HCT116 (cell line): ENCODE measurements at regions not wholly inside any gene's neighbourhood (a gene's known extent, or its start where the extent isn't known, plus 50 kb on each side); places are given as distances from the start of the nearest gene placed in this dataset.

ENCODE experiments used
- ATAC-seq: fragments of 200-7000 bp; cut with Tn5 transposase; 2 replicates; pipeline ENCODE4 v1.9.1; 2020; ENCODE audit warnings: mild to moderate bottlenecking, moderate library complexity
- BruUV-seq: library from RNA; stranded (reverse); fragments of 400-500 nt; replicated peaks from 2 replicates; lab custom pipeline; 2021; lab: Mats Ljungman, UMichigan
- CTCF ChIA-PET: fragments of 300-600 bp; sonication (Branson Sonifier 250); formaldehyde crosslinking; loops from one replicate; lab custom pipeline; 2021; ENCODE audit warnings: antibody characterized with exemption; lab: Charles Lee
- POLR2A ChIA-PET: fragments of 300-600, 350-600 bp; sonication (Branson Sonifier 250); formaldehyde crosslinking; loops from one replicate; lab custom pipeline; 2021; ENCODE audit warnings: antibody characterized with exemption; lab: Charles Lee
- RAD21 ChIA-PET, 2 experiments: fragments of 300-600 bp; sonication (Branson Sonifier 250); formaldehyde crosslinking; loops; one replicate each; lab custom pipeline; 2023; ENCODE audit warnings: low total read pairs in 2 of 2; ENCODE audit not compliant: uncharacterized antibody in 2 of 2, unreplicated experiment in 2 of 2, low non-redundant PET in 1 of 2; lab: Charles Lee
- DNase-seq: peaks from one replicate; pipeline ENCODE4 v3.0.0-alpha.2; 2010; ENCODE audit warnings: low read depth, low spot score
- H2AFZ ChIP-seq: fragments of 200-600 bp; shearing (Covaris generic), sonication (generic); 2 replicates; pipeline ENCODE4 v1.6.1; 2017; ENCODE audit warnings: low read depth, mixed run types, mixed read lengths, antibody characterized with exemption, low read length; ENCODE audit not compliant: poor library complexity, severe bottlenecking
- H3K27ac ChIP-seq: 2 replicates; pipeline ENCODE4 v1.5.1; 2012; ENCODE audit warnings: low read depth, low read length
- H3K27me3 ChIP-seq: fragments of 200-600 bp; sonication (generic); 2 replicates; pipeline ENCODE4 v1.6.1; 2016; ENCODE audit warnings: mixed run types, low read length, mixed read lengths; ENCODE audit not compliant: insufficient read depth
- H3K36me3 ChIP-seq, 2 experiments: fragments of 200-500 bp in 1 of 2; fragments of 200-600 bp in 1 of 2; sonication (Bioruptor generic) in 1 of 2; sonication (generic) in 1 of 2; 2 replicates each; pipeline versions ENCODE4 v1.5.1 to v1.6.1; 2014 to 2016; ENCODE audit warnings: low read length in 2 of 2, inconsistent platforms in 1 of 2, mixed read lengths in 1 of 2, mixed run types in 1 of 2; ENCODE audit not compliant: insufficient read depth in 2 of 2, control insufficient read depth in 1 of 2
- H3K4me1 ChIP-seq, 2 experiments: fragments of 200-600 bp in 1 of 2; sonication (generic) in 1 of 2; 2 replicates each; pipeline versions ENCODE4 v1.5.1 to v1.6.1; 2012 to 2017; ENCODE audit warnings: low read length in 2 of 2, inconsistent platforms in 1 of 2, mild to moderate bottlenecking in 1 of 2, mixed read lengths in 1 of 2, mixed run types in 1 of 2, moderate library complexity in 1 of 2; ENCODE audit not compliant: insufficient read depth in 2 of 2, control insufficient read depth in 1 of 2
- H3K4me2 ChIP-seq: fragments of 200-600 bp; sonication (generic); 2 replicates; pipeline ENCODE4 v1.6.1; 2017; ENCODE audit warnings: mixed run types, low read length, mixed read lengths
- H3K4me3 ChIP-seq, 2 experiments: fragments of 200-600 bp in 1 of 2; sonication (generic) in 1 of 2; replicated peaks in 1 of 2; 2 replicates each; pipeline ENCODE4 v1.5.1; 2011 to 2016; ENCODE audit warnings: low read length in 2 of 2, control low read depth in 1 of 2, low read depth in 1 of 2, mild to moderate bottlenecking in 1 of 2, mixed read lengths in 1 of 2, mixed run types in 1 of 2
- H3K79me2 ChIP-seq: fragments of 200-600 bp; sonication (generic); 2 replicates; pipeline ENCODE4 v1.6.1; 2017; ENCODE audit warnings: mild to moderate bottlenecking, mixed run types, low read length, moderate library complexity, mixed read lengths; ENCODE audit not compliant: insufficient read depth
- H3K9ac ChIP-seq: fragments of 200-600 bp; sonication (generic); 2 replicates; pipeline ENCODE4 v1.6.1; 2016; ENCODE audit warnings: low read length, mixed read lengths
- H3K9me2 ChIP-seq: fragments of 200-600 bp; sonication (generic), shearing (Covaris generic); 2 replicates; pipeline ENCODE4 v1.6.1; 2017; ENCODE audit warnings: mixed run types, mild to moderate bottlenecking, moderate library complexity; ENCODE audit not compliant: insufficient read depth
- H3K9me3 ChIP-seq, 2 experiments: fragments of 200-500 bp in 1 of 2; fragments of 200-600 bp in 1 of 2; sonication (Bioruptor generic) in 1 of 2; sonication (generic) in 1 of 2; 2 replicates each; pipeline ENCODE4 v1.6.1; 2014 to 2017; ENCODE audit warnings: low read length in 2 of 2, mixed read lengths in 2 of 2, inconsistent platforms in 1 of 2, low read depth in 1 of 2, mild to moderate bottlenecking in 1 of 2, mixed run types in 1 of 2, moderate library complexity in 1 of 2; ENCODE audit not compliant: control insufficient read depth in 1 of 2, insufficient read depth in 1 of 2
- H4K20me1 ChIP-seq: fragments of 200-600 bp; sonication (generic), shearing (Covaris generic); 2 replicates; pipeline ENCODE4 v1.6.1; 2017; ENCODE audit warnings: mixed run types, mild to moderate bottlenecking, moderate library complexity; ENCODE audit not compliant: insufficient read depth
- CBX3 ChIP-seq: IDR thresholded peaks from 2 replicates; pipeline ENCODE4 v1.6.1; 2012; ENCODE audit warnings: low read depth
- EGR1 ChIP-seq: IDR thresholded peaks from 2 replicates; pipeline ENCODE4 v1.6.1; 2012; ENCODE audit warnings: low read depth
- EZH2phosphoT487 ChIP-seq: fragments of 200-600 bp; IDR thresholded peaks from 2 replicates; pipeline ENCODE4 v1.6.1; 2018; ENCODE audit warnings: antibody characterized with exemption, borderline replicate concordance
- JUND ChIP-seq: IDR thresholded peaks from 2 replicates; pipeline ENCODE4 v1.6.1; 2012
- MAX ChIP-seq: IDR thresholded peaks from 2 replicates; pipeline ENCODE4 v1.6.1; 2012
- POLR2A ChIP-seq: IDR thresholded peaks from 2 replicates; pipeline ENCODE4 v1.7.0; 2011; ENCODE audit warnings: borderline replicate concordance; ENCODE audit not compliant: insufficient read depth, insufficient read length; ENCODE audit errors: extremely low read depth
- RAD21 ChIP-seq: IDR thresholded peaks from 2 replicates; pipeline ENCODE4 v1.6.1; 2012; ENCODE audit warnings: low read depth, mild to moderate bottlenecking
- SIN3A ChIP-seq: IDR thresholded peaks from 2 replicates; pipeline ENCODE4 v1.6.1; 2012; ENCODE audit warnings: low read depth
- SP1 ChIP-seq: IDR thresholded peaks from 2 replicates; pipeline ENCODE4 v1.6.1; 2012; ENCODE audit warnings: low read depth
- TCF7L2 ChIP-seq: IDR thresholded peaks from 2 replicates; pipeline ENCODE4 v1.7.0; 2011; ENCODE audit warnings: borderline replicate concordance, inconsistent platforms; ENCODE audit not compliant: insufficient read depth, insufficient read length; ENCODE audit errors: extremely low read depth
- ZFX ChIP-seq: fragments of 450-650 bp; IDR thresholded peaks from 2 replicates; pipeline ENCODE4 v1.6.1; 2017
- ZNF274 ChIP-seq: fragments of 200-500 bp; sonication (Bioruptor generic); IDR thresholded peaks from 2 replicates; pipeline ENCODE4 v1.6.1; 2014; ENCODE audit warnings: mild to moderate bottlenecking, low read depth, low read length, inconsistent platforms
- intact Hi-C: fragments of 100-400 bp; cut with micrococcal nuclease; formaldehyde crosslinking; loops from 2 replicates; pipeline ENCODE4 v1.10.0; 2022
- TF ChIP-seq, protein P1 (sequence below): IDR thresholded peaks from 2 replicates; pipeline ENCODE4 v1.6.1; 2011; ENCODE audit warnings: mild to moderate bottlenecking, low read length, moderate library complexity; ENCODE audit not compliant: insufficient replicate concordance; ENCODE audit errors: extremely low read depth

- intact Hi-C loops: no loop called here
- POLR2A ChIA-PET: no interaction called here
- Histone ChIP-seq H3K79me2 (no peaks in the 10 kb centered on the region), H3K9me2 (no peaks in the 10 kb centered on the region), H3K27me3 (no peaks in the 10 kb centered on the region), H3K36me3 (no peaks in the 10 kb centered on the region), H3K4me1 (peaks cover 2 to 13% of the 10 kb centered on the region in 2 experiments; a peak in 2 of 4 replicates), H3K27ac (no peak overlapping the region), H3K4me3 (no peak overlapping the region), H4K20me1 (no peaks in the 10 kb centered on the region), H2AFZ (no peak overlapping the region), H3K9ac (no peak overlapping the region), H3K4me2 (no peak overlapping the region), H3K9me3 (no peaks in the 10 kb centered on the region)
- TF ChIP-seq SP1: no peak
- no peak for TF ChIP-seq MAX
- no peak for TF ChIP-seq POLR2A
- TF ChIP-seq EGR1: no peak
- TF ChIP-seq RAD21: no peak
- TF ChIP-seq EZH2phosphoT487: no peak
- no peak for TF ChIP-seq ZFX
- TF ChIP-seq, protein P1, sequence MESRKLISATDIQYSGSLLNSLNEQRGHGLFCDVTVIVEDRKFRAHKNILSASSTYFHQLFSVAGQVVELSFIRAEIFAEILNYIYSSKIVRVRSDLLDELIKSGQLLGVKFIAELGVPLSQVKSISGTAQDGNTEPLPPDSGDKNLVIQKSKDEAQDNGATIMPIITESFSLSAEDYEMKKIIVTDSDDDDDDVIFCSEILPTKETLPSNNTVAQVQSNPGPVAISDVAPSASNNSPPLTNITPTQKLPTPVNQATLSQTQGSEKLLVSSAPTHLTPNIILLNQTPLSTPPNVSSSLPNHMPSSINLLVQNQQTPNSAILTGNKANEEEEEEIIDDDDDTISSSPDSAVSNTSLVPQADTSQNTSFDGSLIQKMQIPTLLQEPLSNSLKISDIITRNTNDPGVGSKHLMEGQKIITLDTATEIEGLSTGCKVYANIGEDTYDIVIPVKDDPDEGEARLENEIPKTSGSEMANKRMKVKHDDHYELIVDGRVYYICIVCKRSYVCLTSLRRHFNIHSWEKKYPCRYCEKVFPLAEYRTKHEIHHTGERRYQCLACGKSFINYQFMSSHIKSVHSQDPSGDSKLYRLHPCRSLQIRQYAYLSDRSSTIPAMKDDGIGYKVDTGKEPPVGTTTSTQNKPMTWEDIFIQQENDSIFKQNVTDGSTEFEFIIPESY: no peak
- no peak for TF ChIP-seq CBX3
- TF ChIP-seq JUND: no peak
- CTCF ChIA-PET: no interaction called here
- no peak for DNase-seq
- RAD21 ChIA-PET: no interaction called here
- no peak for ATAC-seq
- BruUV-seq: no TSS peak
Observed at GRCh38 chr2:191597186-191597751, 80.7 kb upstream of the NABP1 start.

DNA sequence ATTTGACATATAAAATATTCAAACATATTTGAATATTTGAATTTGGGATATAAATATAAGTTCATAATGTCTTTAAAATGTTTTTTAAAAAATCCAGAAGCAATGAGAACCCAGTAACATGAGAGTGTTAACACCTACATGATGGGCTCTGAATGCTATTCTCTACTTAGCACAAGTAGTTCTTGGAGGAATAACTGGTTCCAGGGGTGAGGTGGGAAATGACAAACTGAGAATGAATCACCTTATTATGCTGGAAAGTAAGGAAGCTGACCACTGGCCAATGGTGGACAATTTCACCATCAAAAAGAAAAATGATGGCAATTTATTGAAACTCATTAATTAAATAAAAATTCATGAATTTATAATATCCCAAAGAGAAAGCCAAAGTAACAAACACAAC is 79.6 kb upstream of the NABP1 start:
- no peak overlapping the region for H3K4me2 ChIP-seq
- no peaks in the 10 kb centered on the region for H3K27me3 ChIP-seq
- no peak overlapping the region for H3K27ac ChIP-seq
- H3K4me3 ChIP-seq: no peak overlapping the region
- POLR2A ChIA-PET: no interaction called here
- no peak for TF ChIP-seq JUND
- no peak for TF ChIP-seq MAX
- TF ChIP-seq ZNF274: no peak
- TF ChIP-seq TCF7L2: no peak
- TF ChIP-seq SIN3A: no peak
- ATAC-seq: no peak
- H3K4me1 ChIP-seq: peaks cover 2 to 13% of the 10 kb centered on the region in 2 experiments; a peak in 2 of 4 replicates
- H3K36me3 ChIP-seq: no peaks in the 10 kb centered on the region
- no peaks in the 10 kb centered on the region for H3K9me3 ChIP-seq
- no peak overlapping the region for H2AFZ ChIP-seq
- no peaks in the 10 kb centered on the region for H3K79me2 ChIP-seq
- RAD21 ChIA-PET: no interaction called here
- CTCF ChIA-PET: no interaction called here
- H3K9ac ChIP-seq: no peak overlapping the region
- no peaks in the 10 kb centered on the region for H4K20me1 ChIP-seq
- intact Hi-C loops: no loop called here
- H3K9me2 ChIP-seq: no peaks in the 10 kb centered on the region
- no TSS peak for BruUV-seq
- no peak for DNase-seq
